ENCODE measurements at regions not wholly inside any gene's neighbourhood (a gene's known extent, or its start where the extent isn't known, plus 50 kb on each side); places are given as distances from the start of the nearest gene placed in this dataset.

GRCh38 chr3:83670416-83670815 is 1288.4 kb upstream of the CADM2 start:
- no peak for DNase-seq (ENCODE audit: extremely low read depth, low read depth)
- no peak for TF ChIP-seq CTCF (IDR thresholded peaks at IDR 0.05; ENCODE audit: low read depth, low read length, missing control alignments)
- H3K4me3 ChIP-seq (replicated peaks; ENCODE audit: low read depth, low read length): no peak overlapping the region

- TF ChIP-seq CTCF (IDR thresholded peaks at IDR 0.05; ENCODE audit: low read depth, low read length, missing control alignments): no peak
- no peak for DNase-seq (ENCODE audit: extremely low read depth, low read depth)
- no peak overlapping the region for H3K4me3 ChIP-seq (replicated peaks; ENCODE audit: low read depth, low read length)
Observed at GRCh38 chr3:83683937-83684598, 1274.7 kb upstream of the CADM2 start.

DNA sequence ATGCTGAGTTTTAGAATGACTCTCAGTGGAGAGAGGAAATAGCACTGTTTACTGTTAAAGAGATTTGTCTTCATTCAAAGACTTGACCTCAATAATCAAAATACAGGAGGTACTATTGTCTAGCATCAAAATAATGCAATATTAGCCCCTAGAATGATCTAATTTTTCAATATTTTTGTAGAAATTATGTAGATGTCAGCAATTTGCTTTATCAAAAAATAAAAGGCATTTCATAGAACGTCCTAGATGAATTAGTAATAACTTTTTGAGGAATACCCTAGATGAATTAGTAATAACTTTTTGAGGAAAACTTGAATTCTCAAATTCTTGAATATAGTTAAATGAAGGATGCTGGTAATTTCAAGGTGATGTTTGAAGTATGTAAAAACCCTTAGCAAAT is 1252.1 kb upstream of the CADM2 start:
- no peak overlapping the region for H3K4me3 ChIP-seq (replicated peaks; ENCODE audit: low read depth, low read length)
- no peak for DNase-seq (ENCODE audit: extremely low read depth, low read depth)
- no peak for TF ChIP-seq CTCF (IDR thresholded peaks at IDR 0.05; ENCODE audit: low read depth, low read length, missing control alignments)

DNA sequence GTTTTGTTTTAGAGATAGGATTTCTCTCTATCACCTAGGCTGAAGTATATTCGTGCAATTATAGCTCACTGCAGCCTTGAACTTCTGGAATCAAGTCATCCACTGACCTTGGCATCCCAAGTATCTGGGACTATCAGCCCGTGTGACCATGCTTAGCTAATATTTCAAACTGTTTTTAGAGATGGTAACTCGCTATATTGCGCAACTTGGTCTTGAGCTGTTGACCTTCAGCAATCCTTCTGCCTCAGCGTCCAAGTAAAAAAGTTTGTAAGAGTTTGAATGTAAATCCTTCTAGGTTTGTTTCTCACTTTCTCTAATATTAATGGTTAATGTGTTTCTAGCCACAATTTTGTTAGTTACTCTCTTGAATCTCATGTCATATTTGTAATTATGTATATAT is 1243.5 kb upstream of the CADM2 start:
- H3K4me3 ChIP-seq (replicated peaks; ENCODE audit: low read depth, low read length): no peak overlapping the region
- TF ChIP-seq CTCF (IDR thresholded peaks at IDR 0.05; ENCODE audit: low read depth, low read length, missing control alignments): no peak
- no peak for DNase-seq (ENCODE audit: extremely low read depth, low read depth)

DNA sequence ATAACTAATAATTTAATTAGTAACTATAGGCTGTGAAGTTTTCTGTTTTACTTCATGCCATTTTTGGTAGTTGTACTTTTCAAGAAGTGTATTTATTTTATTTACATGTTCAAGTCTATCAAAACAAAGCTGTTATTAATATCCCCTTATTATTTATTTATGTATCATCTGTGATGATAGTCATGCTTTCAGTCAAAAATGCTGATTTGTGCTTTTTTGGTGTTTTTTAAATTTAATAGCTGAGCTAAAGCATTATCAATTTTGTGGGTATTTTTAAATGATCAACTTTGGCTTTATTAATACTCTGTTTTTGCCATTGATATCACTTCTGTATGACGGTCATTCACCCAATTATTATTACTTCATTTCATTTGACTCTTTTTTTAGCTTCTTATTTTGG is 1229.2 kb upstream of the CADM2 start:
- no peak for TF ChIP-seq CTCF (IDR thresholded peaks at IDR 0.05; ENCODE audit: low read depth, low read length, missing control alignments)
- no peak for DNase-seq (ENCODE audit: extremely low read depth, low read depth)
- H3K4me3 ChIP-seq (replicated peaks; ENCODE audit: low read depth, low read length): no peak overlapping the region

DNA sequence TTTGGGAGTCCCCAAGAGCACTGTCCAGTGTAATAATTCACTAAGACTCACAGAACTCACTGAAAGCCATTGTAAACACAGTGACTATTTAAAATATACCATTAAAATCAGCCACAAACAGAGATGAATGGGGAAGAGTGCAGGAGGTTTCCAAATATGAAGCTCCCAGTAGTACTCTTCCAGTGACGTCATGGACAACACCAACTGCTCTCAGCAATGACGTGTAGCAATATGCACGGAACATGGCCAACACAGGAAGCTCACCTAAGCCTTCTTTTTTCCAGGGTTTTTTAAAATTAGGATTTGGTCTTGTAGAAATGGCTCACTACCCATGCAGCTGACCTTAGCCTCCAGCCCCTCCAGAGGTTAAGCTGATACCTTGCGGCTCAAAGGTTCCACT is 1224.1 kb upstream of the CADM2 start:
- H3K4me3 ChIP-seq (replicated peaks; ENCODE audit: low read depth, low read length): no peak overlapping the region
- TF ChIP-seq CTCF (IDR thresholded peaks at IDR 0.05; ENCODE audit: low read depth, low read length, missing control alignments): no peak
- no peak for DNase-seq (ENCODE audit: extremely low read depth, low read depth)

DNA sequence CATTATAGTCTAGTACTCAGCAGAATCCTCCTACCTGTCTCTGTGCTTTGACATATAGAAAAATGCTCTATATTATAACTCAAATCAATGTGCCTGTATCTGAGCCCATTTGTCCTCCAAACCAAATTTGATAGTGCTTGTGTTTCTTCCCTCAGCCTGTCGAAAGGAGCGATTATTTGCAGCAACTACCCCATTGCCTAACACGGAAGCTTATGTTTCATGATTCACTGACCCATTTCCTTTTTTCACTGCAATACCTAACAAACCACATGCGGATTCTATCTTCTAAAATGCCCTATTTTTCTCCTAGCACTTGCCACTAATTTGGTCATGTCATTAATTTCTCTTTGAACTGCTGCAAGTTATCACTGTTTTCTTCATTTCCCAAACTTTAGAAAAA is 1220.6 kb upstream of the CADM2 start:
- H3K4me3 ChIP-seq (replicated peaks; ENCODE audit: low read depth, low read length): no peak overlapping the region
- no peak for TF ChIP-seq CTCF (IDR thresholded peaks at IDR 0.05; ENCODE audit: low read depth, low read length, missing control alignments)
- no peak for DNase-seq (ENCODE audit: extremely low read depth, low read depth)

Data from HFF-Myc (cell line).